Activated naive CD4-positive, alpha-beta T cell treated with anti-CD3 and anti-CD28 coated beads, Interleukin-2, amount 50 U/mL, for 72 hours (primary cell): ENCODE measurements at regions not wholly inside any gene's neighbourhood (a gene's known extent, or its start where the extent isn't known, plus 50 kb on each side); places are given as distances from the start of the nearest gene placed in this dataset.

Source experiments
- ATAC-seq, 2 donors: fragments of 150-1000 bp; cut with Tn5 transposase; 2 replicates each; pipeline ENCODE4 v1.10.0; 2021; ENCODE audit warnings: mild to moderate bottlenecking in 2 of 2, moderate library complexity in 2 of 2
- DNase-seq, 2 donors: peaks; one replicate each; pipeline ENCODE4 v3.0.0; 2021 to 2022; ENCODE audit warnings: low spot score in 2 of 2
- H3K27ac Mint-ChIP-seq, 2 donors: one replicate each; pipeline ENCODE4 v1.8.0; 2022; ENCODE audit warnings: mild to moderate bottlenecking in 2 of 2, mixed read lengths in 2 of 2
- H3K36me3 Mint-ChIP-seq, 2 donors: one replicate each; pipeline ENCODE4 v1.8.0; 2022; ENCODE audit warnings: mixed read lengths in 2 of 2
- H3K9me3 Mint-ChIP-seq, 2 donors: one replicate each; pipeline ENCODE4 v1.8.0; 2022; ENCODE audit warnings: mixed read lengths in 2 of 2

DNA sequence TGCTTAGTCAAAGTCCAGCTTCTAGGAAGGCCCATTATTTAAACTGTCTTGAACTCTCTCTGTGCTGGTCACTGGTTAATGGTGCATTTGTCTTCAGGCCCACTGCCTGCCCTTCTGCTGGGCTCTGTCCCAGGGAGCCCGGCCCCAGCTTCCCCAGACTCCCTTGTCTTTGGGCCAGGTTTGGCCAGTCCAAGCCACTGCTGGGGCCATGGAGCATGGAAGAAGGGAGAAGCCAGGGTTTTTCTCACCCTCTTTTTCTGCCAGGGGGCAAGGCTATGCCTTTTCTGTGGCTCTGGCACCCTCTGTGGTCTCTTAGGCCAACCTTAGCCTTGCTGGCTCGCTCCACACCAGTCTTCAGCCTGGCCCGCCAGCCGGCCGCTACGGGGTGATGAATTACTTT lies 390.0 kb upstream of the SULF2 start:
- ATAC-seq, result no peak
- H3K27ac Mint-ChIP-seq, result no peak overlapping the region
- no peaks in the 10 kb centered on the region for H3K36me3 Mint-ChIP-seq
- no peak for DNase-seq
- H3K9me3 Mint-ChIP-seq, result no peaks in the 10 kb centered on the region

- Mint-ChIP-seq H3K36me3 (no peaks in the 10 kb centered on the region), H3K9me3 (no peaks in the 10 kb centered on the region), H3K27ac (no peak overlapping the region)
- ATAC-seq (no peak), DNase-seq (no peak)
Observed at GRCh38 chr20:48172357-48172702, 387.0 kb upstream of the SULF2 start.

GRCh38 chr20:48171626-48172356 lies 386.5 kb upstream of the SULF2 start:
- Mint-ChIP-seq H3K27ac (no peak overlapping the region), H3K9me3 (no peaks in the 10 kb centered on the region), H3K36me3 (no peaks in the 10 kb centered on the region)
- ATAC-seq (no peak), DNase-seq (no peak)

GRCh38 chr20:48171071-48171470 lies 385.8 kb upstream of the SULF2 start:
- H3K9me3 Mint-ChIP-seq, result no peaks in the 10 kb centered on the region
- H3K27ac Mint-ChIP-seq, result no peak overlapping the region
- ATAC-seq (no peak), DNase-seq (no peak)
- H3K36me3 Mint-ChIP-seq, result no peaks in the 10 kb centered on the region

DNA sequence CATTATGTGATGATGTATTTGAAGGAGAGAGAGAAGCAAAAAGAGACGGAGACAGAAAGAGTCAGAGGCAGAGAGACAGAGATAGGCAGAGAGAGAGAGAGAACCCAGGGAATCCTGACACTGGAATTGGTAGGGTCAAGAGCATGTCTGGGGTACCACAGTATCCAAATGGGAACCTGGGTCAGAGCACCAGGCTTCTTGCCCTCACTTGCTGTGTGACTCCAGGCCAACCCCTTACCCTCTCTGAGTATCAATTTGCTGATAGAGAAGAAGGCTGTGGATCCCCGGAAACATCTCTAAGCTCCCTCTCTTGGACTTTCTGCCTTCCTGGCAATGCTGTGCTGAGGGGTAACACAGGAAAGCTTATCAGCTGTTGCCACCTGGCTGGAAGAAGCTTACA lies 385.3 kb upstream of the SULF2 start:
- no peaks in the 10 kb centered on the region for H3K9me3 Mint-ChIP-seq
- no peaks in the 10 kb centered on the region for H3K36me3 Mint-ChIP-seq
- DNase-seq (no peak), ATAC-seq (no peak)
- no peak overlapping the region for H3K27ac Mint-ChIP-seq

DNA sequence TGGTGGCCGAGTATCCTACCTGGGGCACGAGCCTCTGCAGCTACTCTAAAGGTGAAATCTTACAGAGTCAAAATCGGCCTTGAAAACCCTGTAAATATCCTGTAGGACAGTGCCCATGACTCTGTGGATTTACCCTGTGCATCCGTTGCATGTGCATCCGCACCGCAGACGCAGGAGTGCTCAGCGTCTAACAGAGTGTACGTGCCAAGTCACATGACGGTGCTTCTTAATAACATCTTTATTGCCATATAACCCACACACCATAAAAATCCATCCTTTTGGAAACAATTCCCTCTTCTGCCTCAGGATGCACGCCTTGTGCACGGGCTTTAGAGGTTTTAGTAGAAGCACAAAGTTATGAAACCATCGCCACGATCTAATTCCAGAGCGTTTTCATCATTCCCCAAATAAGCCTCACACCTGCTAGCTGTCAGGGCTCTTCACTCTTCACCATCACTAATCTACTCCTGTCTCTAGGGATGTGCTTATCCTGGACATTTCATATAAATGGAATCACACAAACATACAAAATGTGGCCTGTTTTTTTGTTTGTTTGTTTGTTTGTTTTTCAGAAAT lies 384.5 kb upstream of the SULF2 start:
- no peak for DNase-seq
- ATAC-seq, result no peak
- Mint-ChIP-seq H3K9me3 (no peaks in the 10 kb centered on the region), H3K36me3 (no peaks in the 10 kb centered on the region), H3K27ac (no peak overlapping the region)

DNA sequence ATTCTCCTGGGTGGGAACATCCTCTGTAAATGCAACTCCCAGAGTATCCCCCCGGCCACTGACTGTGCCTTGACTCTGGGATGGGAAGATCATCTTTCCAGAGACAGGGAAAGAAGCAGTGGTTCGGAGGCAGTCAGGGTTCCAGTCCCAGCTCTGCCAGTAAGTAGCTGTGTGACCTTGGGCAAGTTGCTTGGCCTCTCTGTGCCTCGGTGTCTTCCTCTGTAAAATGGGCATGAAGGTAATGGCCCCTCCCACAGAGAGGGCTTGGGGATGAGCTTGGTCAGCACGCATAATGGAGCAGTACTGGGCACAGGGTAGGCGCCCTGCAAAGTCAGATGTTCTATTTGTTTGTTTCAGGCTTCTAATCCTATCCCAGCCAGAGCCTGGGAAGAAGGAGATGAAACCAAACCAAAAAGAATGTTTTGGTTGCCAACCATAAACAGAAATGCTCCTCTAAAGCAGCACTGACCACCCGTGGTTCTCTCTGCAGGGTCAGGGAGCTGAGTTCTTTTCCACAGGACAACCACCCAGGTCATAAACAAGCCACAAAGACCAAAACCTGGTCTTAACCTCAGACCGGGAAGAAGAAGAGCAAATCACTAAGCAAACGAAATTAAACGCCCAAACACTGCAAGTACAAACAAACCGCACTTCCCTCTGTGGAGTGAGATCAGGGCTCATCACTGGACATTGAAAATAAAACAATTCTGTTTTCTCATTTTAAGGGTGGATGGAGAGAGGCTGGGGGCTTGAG lies 381.0 kb upstream of the SULF2 start:
- ATAC-seq (no peak), DNase-seq (no peak)
- Mint-ChIP-seq H3K27ac (no peak overlapping the region), H3K9me3 (no peaks in the 10 kb centered on the region), H3K36me3 (no peaks in the 10 kb centered on the region)

GRCh38 chr20:48165401-48165685 lies 380.1 kb upstream of the SULF2 start:
- no peak for DNase-seq
- no peaks in the 10 kb centered on the region for H3K36me3 Mint-ChIP-seq
- ATAC-seq, result no peak
- H3K9me3 Mint-ChIP-seq, result no peaks in the 10 kb centered on the region
- H3K27ac Mint-ChIP-seq, result no peak overlapping the region

DNA sequence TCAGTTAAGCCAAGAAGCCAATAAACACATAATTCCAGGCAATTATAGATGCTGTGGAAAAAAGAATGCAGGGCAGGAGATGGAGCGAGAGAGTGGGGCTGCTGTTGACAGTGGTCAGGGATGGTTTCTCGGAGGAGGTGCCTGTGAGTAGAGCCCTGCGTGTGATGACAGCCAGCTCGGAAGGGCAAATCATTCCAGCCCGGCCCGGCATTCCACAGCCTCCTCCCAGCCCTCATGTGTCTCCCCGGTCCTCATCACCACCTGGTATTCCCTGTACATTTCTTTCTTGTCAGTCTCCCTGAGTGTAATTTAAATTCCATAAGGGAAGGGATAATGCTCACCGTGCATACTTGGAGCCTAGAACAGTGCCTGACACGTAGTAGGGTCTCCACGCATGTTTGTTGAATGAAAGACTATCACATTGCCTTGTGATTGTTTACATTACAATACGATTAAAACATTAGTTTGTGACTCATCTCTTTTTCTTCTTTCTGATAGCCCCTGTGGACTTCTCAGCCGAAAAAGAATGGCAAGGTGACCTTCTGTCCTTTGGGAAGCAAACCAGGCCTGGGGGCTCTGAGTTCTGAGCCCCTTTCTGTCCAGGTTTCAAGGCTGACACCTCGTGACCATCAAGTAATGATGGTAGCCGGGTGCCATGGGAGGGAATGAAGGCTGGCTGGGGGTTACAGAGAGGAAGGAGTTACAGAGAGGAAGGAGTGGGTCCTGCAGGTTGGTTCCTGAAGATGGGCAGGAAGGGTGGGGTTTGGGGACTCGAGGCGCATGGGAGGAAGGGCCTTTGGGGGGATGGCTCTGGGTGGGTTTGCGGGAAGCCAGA lies 379.5 kb upstream of the SULF2 start:
- Mint-ChIP-seq H3K27ac (no peak overlapping the region), H3K9me3 (no peaks in the 10 kb centered on the region), H3K36me3 (no peaks in the 10 kb centered on the region)
- DNase-seq (no peak), ATAC-seq (no peak)

- no peak for DNase-seq
- Mint-ChIP-seq H3K9me3 (no peaks in the 10 kb centered on the region), H3K27ac (no peak overlapping the region), H3K36me3 (no peaks in the 10 kb centered on the region)
- ATAC-seq, result no peak
Observed at GRCh38 chr20:48164034-48164433, 378.8 kb upstream of the SULF2 start.

- H3K27ac Mint-ChIP-seq, result no peak overlapping the region
- H3K36me3 Mint-ChIP-seq, result no peaks in the 10 kb centered on the region
- H3K9me3 Mint-ChIP-seq, result no peaks in the 10 kb centered on the region
- ATAC-seq (no peak), DNase-seq (no peak)
Observed at GRCh38 chr20:48163505-48163904, 378.2 kb upstream of the SULF2 start.

- no peaks in the 10 kb centered on the region for H3K36me3 Mint-ChIP-seq
- DNase-seq, result no peak
- no peak for ATAC-seq
- no peak overlapping the region for H3K27ac Mint-ChIP-seq
- H3K9me3 Mint-ChIP-seq, result no peaks in the 10 kb centered on the region
Observed at GRCh38 chr20:48162621-48163020, 377.3 kb upstream of the SULF2 start.

DNA sequence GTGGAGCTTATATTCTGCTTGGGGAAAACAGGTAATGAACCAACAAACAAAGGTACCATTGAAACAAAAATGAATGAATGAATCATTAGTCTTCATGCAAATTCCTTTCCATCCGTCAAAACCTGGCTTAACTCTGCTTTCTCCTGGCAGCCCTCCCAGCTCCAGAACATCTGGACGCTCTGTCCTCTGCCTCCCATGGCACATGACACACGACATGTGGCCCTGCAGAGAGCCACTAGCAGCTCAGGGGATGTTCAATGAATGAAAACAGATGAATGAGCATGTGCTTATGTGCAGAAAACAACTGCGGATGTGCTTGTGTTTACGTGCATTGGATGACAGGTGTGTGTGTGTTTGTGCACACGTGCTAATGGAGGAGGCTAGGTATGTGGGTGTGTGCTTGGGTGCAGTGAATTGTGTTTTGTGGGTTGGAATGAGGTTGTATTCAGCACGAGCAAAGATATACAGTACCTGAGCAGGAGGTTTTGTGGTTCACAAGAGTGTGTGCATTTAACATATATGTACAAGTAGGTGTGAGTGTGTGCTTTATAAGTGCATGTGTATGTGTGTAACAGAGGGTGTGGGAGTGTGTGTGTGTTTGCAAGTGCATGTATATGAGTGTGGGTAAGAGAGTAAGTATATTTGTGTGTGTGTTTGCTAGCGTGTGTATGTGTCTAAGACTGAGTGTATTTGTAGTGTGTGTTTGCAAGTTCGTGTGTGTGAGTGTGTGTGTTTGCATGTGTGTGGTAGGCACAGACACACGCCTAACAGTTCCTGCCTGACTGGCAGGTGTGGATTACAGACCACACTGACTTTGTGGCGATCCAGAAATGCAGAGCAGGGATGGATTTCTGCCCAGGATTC lies 374.1 kb upstream of the SULF2 start:
- H3K9me3 Mint-ChIP-seq, result peaks cover 3 to 4% of the 10 kb centered on the region in 2 donors
- H3K36me3 Mint-ChIP-seq, result no peaks in the 10 kb centered on the region
- ATAC-seq (no peak), DNase-seq (no peak)
- H3K27ac Mint-ChIP-seq, result no peak overlapping the region

DNA sequence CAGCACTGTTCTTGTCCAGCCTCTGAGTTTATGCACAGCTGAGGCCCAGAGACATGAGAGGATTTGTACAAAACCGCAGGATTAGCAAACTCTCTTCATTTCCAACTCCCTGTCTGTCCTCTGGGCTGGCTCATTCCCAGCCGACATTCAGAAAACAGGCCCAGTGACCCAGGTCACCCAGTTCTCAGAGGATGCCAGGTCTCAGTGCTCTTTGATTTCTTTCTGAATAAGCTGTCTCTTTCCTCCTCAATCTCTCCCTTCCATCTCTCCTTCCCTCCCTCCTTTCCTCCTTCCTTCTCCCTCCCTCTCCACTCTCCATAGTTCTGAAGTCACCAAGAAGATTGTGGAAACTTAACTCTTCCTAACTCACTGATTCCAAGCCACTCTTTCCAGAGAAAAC lies 372.7 kb upstream of the SULF2 start:
- DNase-seq (no peak), ATAC-seq (no peak)
- no peak overlapping the region for H3K27ac Mint-ChIP-seq
- no peaks in the 10 kb centered on the region for H3K36me3 Mint-ChIP-seq
- peaks cover 3 to 4% of the 10 kb centered on the region in 2 donors for H3K9me3 Mint-ChIP-seq

- ATAC-seq, result no peak
- no peak for DNase-seq
- peaks cover 3 to 4% of the 10 kb centered on the region in 2 donors for H3K9me3 Mint-ChIP-seq
- no peak overlapping the region for H3K27ac Mint-ChIP-seq
- no peaks in the 10 kb centered on the region for H3K36me3 Mint-ChIP-seq
Observed at GRCh38 chr20:48156951-48157700, 371.8 kb upstream of the SULF2 start.

GRCh38 chr20:48156521-48156920 lies 371.2 kb upstream of the SULF2 start:
- ATAC-seq, result no peak
- H3K9me3 Mint-ChIP-seq, result peaks cover 3 to 4% of the 10 kb centered on the region in 2 donors
- no peaks in the 10 kb centered on the region for H3K36me3 Mint-ChIP-seq
- no peak for DNase-seq
- H3K27ac Mint-ChIP-seq, result no peak overlapping the region
